IPS DF 4.7 (cell line): ENCODE measurements at regions not wholly inside any gene's neighbourhood (a gene's known extent, or its start where the extent isn't known, plus 50 kb on each side); places are given as distances from the start of the nearest gene placed in this dataset.
"Not testable (repeated sequence)": the region's sequence is repeated elsewhere in the genome, so short reads cannot be mapped to it uniquely, and the experiment has no call there.

ENCODE experiments used
- DNase-seq: peaks from one replicate; pipeline ENCODE4 v3.0.0-alpha.2; 2013; ENCODE audit warnings: low spot score; ENCODE audit errors: extremely low read depth

GRCh38 chr15:26029586-26029985, 166.5 kb upstream of the ATP10A start:
- DNase-seq, result not testable (repeated sequence)

GRCh38 chr15:26029146-26029545, 166.0 kb upstream of the ATP10A start:
- no peak for DNase-seq

- DNase-seq, result no peak
These were observed 165.1 kb upstream of the ATP10A start for GRCh38 chr15:26028086-26028740.

GRCh38 chr15:26026671-26027070, 163.5 kb upstream of the ATP10A start:
- not testable (repeated sequence) for DNase-seq

GRCh38 chr15:26024241-26024640, 161.1 kb upstream of the ATP10A start:
- DNase-seq, result no peak

GRCh38 chr15:26023691-26024090, 160.6 kb upstream of the ATP10A start:
- DNase-seq, result no peak

- no peak for DNase-seq
These were observed 160.1 kb upstream of the ATP10A start for GRCh38 chr15:26023231-26023630.

GRCh38 chr15:26020871-26021270, 157.7 kb upstream of the ATP10A start:
- no peak for DNase-seq

GRCh38 chr15:26017665-26018064, 154.5 kb upstream of the ATP10A start:
- no peak for DNase-seq

- DNase-seq, result no peak
These were observed 152.5 kb upstream of the ATP10A start for GRCh38 chr15:26015516-26016075.

GRCh38 chr15:26013981-26014380, 150.9 kb upstream of the ATP10A start:
- DNase-seq, result no peak

GRCh38 chr15:26011916-26012315, 148.8 kb upstream of the ATP10A start:
- no peak for DNase-seq

- DNase-seq, result no peak
These were observed 144.0 kb upstream of the ATP10A start for GRCh38 chr15:26007151-26007550.

GRCh38 chr15:26001201-26001600, 138.1 kb upstream of the ATP10A start:
- DNase-seq, result no peak

- no peak for DNase-seq
These were observed 130.4 kb upstream of the ATP10A start for GRCh38 chr15:25993506-25993905.

GRCh38 chr15:25990220-25990619, 127.1 kb upstream of the ATP10A start:
- no peak for DNase-seq

- DNase-seq, result no peak
These were observed 126.2 kb upstream of the ATP10A start for GRCh38 chr15:25989327-25989726.

- DNase-seq, result not testable (repeated sequence)
These were observed 125.6 kb upstream of the ATP10A start for GRCh38 chr15:25988716-25989115.

GRCh38 chr15:25987638-25988037, 124.5 kb upstream of the ATP10A start:
- DNase-seq, result no peak

- DNase-seq, result no peak
These were observed 122.0 kb upstream of the ATP10A start for GRCh38 chr15:25985165-25985564.

- DNase-seq, result no peak
These were observed 119.6 kb upstream of the ATP10A start for GRCh38 chr15:25982736-25983135.

GRCh38 chr15:25981114-25981513, 118.0 kb upstream of the ATP10A start:
- no peak for DNase-seq

GRCh38 chr15:25972141-25972675, 109.1 kb upstream of the ATP10A start:
- no peak for DNase-seq
